IMR-90 (cell line): ENCODE measurements at regions not wholly inside any gene's neighbourhood (a gene's known extent, or its start where the extent isn't known, plus 50 kb on each side); places are given as distances from the start of the nearest gene placed in this dataset.
A peak's percentile ranks its signal among the peaks of the same experiment; 100 is the strongest.

Experiments used
- ATAC-seq: fragments of 200-7000 bp; cut with Tn5 transposase; 2 replicates; pipeline ENCODE4 v1.9.1; 2020; ENCODE audit warnings: low read depth, mild to moderate bottlenecking, moderate library complexity
- BruUV-seq: library from RNA; stranded (reverse); fragments of 400-500 nt; replicated peaks from 2 replicates; lab custom pipeline; 2021; lab: Mats Ljungman, UMichigan
- CTCF ChIA-PET: fragments of 300-600 bp; formaldehyde crosslinking; extraction: SDS; loops from one replicate; lab custom pipeline; 2021; ENCODE audit warnings: antibody characterized with exemption; lab: Yijun Ruan, JAX
- POLR2A ChIA-PET: fragments of 300-600 bp; sonication (Branson Sonifier 250); formaldehyde crosslinking; loops from one replicate; lab custom pipeline; 2022; ENCODE audit warnings: antibody characterized with exemption; ENCODE audit not compliant: unreplicated experiment; lab: Charles Lee
- DNase-seq: peaks from one replicate; pipeline ENCODE4 v3.0.0; 2013
- H2AFZ ChIP-seq: replicated peaks from 2 replicates; pipeline ENCODE3; 2013; ENCODE audit warnings: low read length, mild to moderate bottlenecking; ENCODE audit not compliant: poor library complexity
- H2AK5ac ChIP-seq: 2 replicates; pipeline ENCODE4 v1.6.1; 2013; ENCODE audit warnings: low read depth, low read length, inconsistent platforms
- H2AK9ac ChIP-seq: replicated peaks from 2 replicates; pipeline ENCODE3; 2013; ENCODE audit warnings: mild to moderate bottlenecking, low read depth, low read length, moderate library complexity; ENCODE audit not compliant: poor library complexity
- H2BK120ac ChIP-seq: 2 replicates; pipeline ENCODE4 v1.6.1; 2013; ENCODE audit warnings: low read depth, low read length, inconsistent platforms
- H2BK15ac ChIP-seq: 3 replicates; pipeline ENCODE4 v1.6.1; 2013; ENCODE audit warnings: low read depth, low read length, inconsistent platforms
- H2BK20ac ChIP-seq: 2 replicates; pipeline ENCODE4 v1.6.1; 2013; ENCODE audit warnings: low read depth, mild to moderate bottlenecking, inconsistent platforms, low read length, moderate library complexity
- H2BK5ac ChIP-seq: 2 replicates; pipeline ENCODE4 v1.6.1; 2013; ENCODE audit warnings: mild to moderate bottlenecking, low read depth, low read length, inconsistent platforms; ENCODE audit not compliant: poor library complexity, severe bottlenecking
- H3K14ac ChIP-seq: replicated peaks from 2 replicates; pipeline ENCODE4 v1.6.1; 2013; ENCODE audit warnings: low read depth, low read length, inconsistent platforms
- H3K18ac ChIP-seq: 2 replicates; pipeline ENCODE4 v1.6.1; 2013; ENCODE audit warnings: low read depth, low read length, control low read depth
- H3K23ac ChIP-seq: 2 replicates; pipeline ENCODE4 v1.6.1; 2013; ENCODE audit warnings: low read depth, low read length, inconsistent platforms
- H3K27ac ChIP-seq: 2 replicates; pipeline ENCODE4 v1.5.1; 2013; ENCODE audit warnings: mild to moderate bottlenecking, control low read depth, low read length; ENCODE audit not compliant: insufficient read depth
- H3K27me3 ChIP-seq: 2 replicates; pipeline ENCODE4 v1.6.1; 2013; ENCODE audit warnings: low read length; ENCODE audit not compliant: control insufficient read depth, insufficient read depth
- H3K36me3 ChIP-seq: 2 replicates; pipeline ENCODE4 v1.6.1; 2013; ENCODE audit warnings: low read length, mixed read lengths; ENCODE audit not compliant: control insufficient read depth, insufficient read depth
- H3K4ac ChIP-seq: 2 replicates; pipeline ENCODE4 v1.6.1; 2013; ENCODE audit warnings: low read depth, low read length, inconsistent platforms
- H3K4me1 ChIP-seq: 2 replicates; pipeline ENCODE4 v1.6.1; 2013; ENCODE audit warnings: low read length, mixed read lengths; ENCODE audit not compliant: control insufficient read depth, insufficient read depth
- H3K4me2 ChIP-seq: 2 replicates; pipeline ENCODE4 v1.6.1; 2013; ENCODE audit warnings: low read depth, mild to moderate bottlenecking, control low read depth, low read length, moderate library complexity
- H3K4me3 ChIP-seq: 2 replicates; pipeline ENCODE4 v1.5.1; 2013; ENCODE audit warnings: low read depth, mild to moderate bottlenecking, control low read depth, low read length, moderate library complexity; ENCODE audit not compliant: insufficient read depth
- H3K56ac ChIP-seq: 2 replicates; pipeline ENCODE4 v1.6.1; 2013; ENCODE audit warnings: low read length, inconsistent platforms; ENCODE audit not compliant: insufficient read depth; ENCODE audit errors: extremely low read depth
- H3K79me1 ChIP-seq, 2 experiments: 2 replicates each; pipeline ENCODE4 v1.6.1; 2013; ENCODE audit warnings: low read length in 2 of 2, inconsistent platforms in 1 of 2, low read depth in 1 of 2
- H3K9ac ChIP-seq: 2 replicates; pipeline ENCODE4 v1.6.1; 2013; ENCODE audit warnings: low read depth, low read length, control low read depth
- H3K9me1 ChIP-seq: 2 replicates; pipeline ENCODE4 v1.6.1; 2013; ENCODE audit warnings: low read length, inconsistent platforms; ENCODE audit not compliant: insufficient read depth
- H3K9me3 ChIP-seq: 2 replicates; pipeline ENCODE4 v1.6.1; 2013; ENCODE audit warnings: low read length; ENCODE audit not compliant: control insufficient read depth, insufficient read depth
- H4K20me1 ChIP-seq: 2 replicates; pipeline ENCODE4 v1.6.1; 2013; ENCODE audit warnings: low read length, inconsistent platforms; ENCODE audit not compliant: insufficient read depth
- H4K5ac ChIP-seq: 2 replicates; pipeline ENCODE4 v1.6.1; 2013; ENCODE audit warnings: mild to moderate bottlenecking, low read depth, low read length, control low read depth
- H4K8ac ChIP-seq, 2 experiments: 2 replicates each; pipeline ENCODE4 v1.6.1; 2013; ENCODE audit warnings: low read depth in 2 of 2, low read length in 2 of 2, control low read depth in 1 of 2, inconsistent platforms in 1 of 2
- H4K91ac ChIP-seq: 2 replicates; pipeline ENCODE4 v1.6.1; 2013; ENCODE audit warnings: low read depth, low read length, inconsistent platforms; ENCODE audit not compliant: insufficient read depth
- BHLHE40 ChIP-seq: fragments of 150-350 bp; IDR thresholded peaks from 2 replicates; pipeline ENCODE4 v1.6.1; 2016; ENCODE audit warnings: mild to moderate bottlenecking, low read depth, low read length
- CEBPB ChIP-seq: IDR thresholded peaks from 2 replicates; pipeline ENCODE4 v1.6.1; 2012; ENCODE audit warnings: low read depth, low read length, improper control_type of control experiment
- ELK1 ChIP-seq: fragments of 150-350 bp; IDR thresholded peaks from 2 replicates; pipeline ENCODE4 v1.6.1; 2016; ENCODE audit warnings: low read depth, mild to moderate bottlenecking, low read length, moderate library complexity, borderline replicate concordance
- FOS ChIP-seq: fragments of 150-350 bp; IDR thresholded peaks from 2 replicates; pipeline ENCODE4 v1.6.1; 2016; ENCODE audit warnings: low read depth, low read length
- MAFK ChIP-seq: IDR thresholded peaks from 2 replicates; pipeline ENCODE4 v1.6.1; 2012; ENCODE audit warnings: low read depth, low read length, improper control_type of control experiment
- MAZ ChIP-seq: IDR thresholded peaks from 2 replicates; pipeline ENCODE4 v1.6.1; 2012; ENCODE audit warnings: low read depth, mild to moderate bottlenecking, low read length, improper control_type of control experiment, moderate library complexity, borderline replicate concordance
- MXI1 ChIP-seq: IDR thresholded peaks from 2 replicates; pipeline ENCODE4 v1.6.1; 2012; ENCODE audit warnings: low read depth, mild to moderate bottlenecking, low read length, moderate library complexity, borderline replicate concordance
- NFE2L2 ChIP-seq: fragments of 150-350 bp; IDR thresholded peaks from 2 replicates; pipeline ENCODE4 v1.6.1; 2016; ENCODE audit warnings: low read depth, mild to moderate bottlenecking, low read length
- POLR2A ChIP-seq: IDR thresholded peaks from 2 replicates; pipeline ENCODE4 v1.6.1; 2012; ENCODE audit warnings: mild to moderate bottlenecking, low read depth, low read length
- RAD21 ChIP-seq: IDR thresholded peaks from 2 replicates; pipeline ENCODE4 v1.6.1; 2012; ENCODE audit warnings: low read length, improper control_type of control experiment
- RCOR1 ChIP-seq: IDR thresholded peaks from 2 replicates; pipeline ENCODE4 v1.6.1; 2012; ENCODE audit warnings: mild to moderate bottlenecking, low read length, improper control_type of control experiment; ENCODE audit not compliant: insufficient replicate concordance
- RFX5 ChIP-seq: IDR thresholded peaks from 2 replicates; pipeline ENCODE4 v1.8.0; 2012; ENCODE audit warnings: low read depth, mild to moderate bottlenecking, low read length, moderate library complexity
- SMC3 ChIP-seq: fragments of 150-350 bp; IDR thresholded peaks from 2 replicates; pipeline ENCODE4 v1.6.1; 2016; ENCODE audit warnings: low read depth, mild to moderate bottlenecking, antibody characterized with exemption, low read length, moderate library complexity
- WGBS, 2 experiments: methylation state at CpG; one replicate each; pipeline versions ENCODE4 v1.1.5 to v1.1.7; 2013; ENCODE audit warnings: missing lambda C conversion rate in 2 of 2; ENCODE audit not compliant: insufficient read length in 1 of 2; ENCODE audit errors: extremely low coverage in 2 of 2; 5-methylcytosine and 5-hydroxymethylcytosine counted together
- dilution Hi-C: fragments of 300-500 bp; cut with HindIII; formaldehyde crosslinking; loops from one replicate; pipeline ENCODE4 v1.14.3; 2018; ENCODE audit warnings: low sequenced_read_pairs; ENCODE audit not compliant: unreplicated experiment
- in situ Hi-C: fragments of 300-500 bp; cut with MboI; formaldehyde crosslinking; loops from 3 replicates; pipeline ENCODE4 v1.14.3; 2019; ENCODE audit warnings: low sequenced_read_pairs, inconsistent platforms, mixed read lengths
- intact Hi-C: fragments of 100-400 bp; cut with micrococcal nuclease; formaldehyde crosslinking; loops from 2 replicates; pipeline ENCODE4 v1.10.0; 2022
- TF ChIP-seq, protein P1 (sequence below): fragments of 150-350 bp; IDR thresholded peaks from 2 replicates; pipeline ENCODE4 v1.6.1; 2017; ENCODE audit warnings: mild to moderate bottlenecking, antibody characterized with exemption, low read length, low read depth
- TF ChIP-seq, protein P2 (sequence below): conservative IDR thresholded peaks from 2 replicates; pipeline ENCODE4 v1.5.1; 2012; ENCODE audit warnings: mild to moderate bottlenecking, low read depth, low read length, improper control_type of control experiment

- Histone ChIP-seq H2AK5ac (no peak overlapping the region), H4K5ac (no peak overlapping the region), H2BK5ac (no peak overlapping the region), H3K9ac (no peak overlapping the region), H3K4ac (no peak overlapping the region), H3K18ac (no peak overlapping the region), H2BK20ac (no peak overlapping the region), H3K79me1 (no peaks in the 10 kb centered on the region), H3K4me2 (peak overlapping the region; percentile 66), H2AFZ (no peak overlapping the region), H3K27me3 (no peaks in the 10 kb centered on the region), H2AK9ac (no peak overlapping the region), H2BK120ac (no peak overlapping the region), H3K27ac (no peak overlapping the region), H3K4me1 (no peaks in the 10 kb centered on the region), H3K56ac (no peak overlapping the region), H3K23ac (no peak overlapping the region), H3K36me3 (no peaks in the 10 kb centered on the region), H3K9me3 (no peaks in the 10 kb centered on the region), H4K91ac (no peak overlapping the region), H3K14ac (no peak overlapping the region), H3K9me1 (no peaks in the 10 kb centered on the region), H2BK15ac (no peak overlapping the region), H4K20me1 (no peaks in the 10 kb centered on the region), H3K4me3 (no peak overlapping the region), H4K8ac (no peak overlapping the region; a peak in 1 of 4 replicates)
- WGBS, 2 experiments: 76% methylated on average over 3 of the region's 6 CpGs; no CpG with 5 or more reads in 1 of the 2 experiments
- ATAC-seq: no peak; the same call in 1 of the 2 replicates
- intact Hi-C loops: no loop called here
- in situ Hi-C loops: no loop called here
- no TSS peak for BruUV-seq
- ChIA-PET POLR2A (no interaction called here), CTCF (no interaction called here)
- DNase-seq: no peak
- dilution Hi-C loops: no loop called here
- TF ChIP-seq RCOR1 (no peak), CEBPB (no peak), MAZ (no peak), POLR2A (no peak), NFE2L2 (no peak), MAFK (no peak), SMC3 (no peak), RFX5 (no peak), ELK1 (no peak), RAD21 (no peak), BHLHE40 (no peak), FOS (no peak), MXI1 (no peak)
- TF ChIP-seq, protein P1, sequence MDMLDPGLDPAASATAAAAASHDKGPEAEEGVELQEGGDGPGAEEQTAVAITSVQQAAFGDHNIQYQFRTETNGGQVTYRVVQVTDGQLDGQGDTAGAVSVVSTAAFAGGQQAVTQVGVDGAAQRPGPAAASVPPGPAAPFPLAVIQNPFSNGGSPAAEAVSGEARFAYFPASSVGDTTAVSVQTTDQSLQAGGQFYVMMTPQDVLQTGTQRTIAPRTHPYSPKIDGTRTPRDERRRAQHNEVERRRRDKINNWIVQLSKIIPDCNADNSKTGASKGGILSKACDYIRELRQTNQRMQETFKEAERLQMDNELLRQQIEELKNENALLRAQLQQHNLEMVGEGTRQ: no peak
- TF ChIP-seq, protein P2, sequence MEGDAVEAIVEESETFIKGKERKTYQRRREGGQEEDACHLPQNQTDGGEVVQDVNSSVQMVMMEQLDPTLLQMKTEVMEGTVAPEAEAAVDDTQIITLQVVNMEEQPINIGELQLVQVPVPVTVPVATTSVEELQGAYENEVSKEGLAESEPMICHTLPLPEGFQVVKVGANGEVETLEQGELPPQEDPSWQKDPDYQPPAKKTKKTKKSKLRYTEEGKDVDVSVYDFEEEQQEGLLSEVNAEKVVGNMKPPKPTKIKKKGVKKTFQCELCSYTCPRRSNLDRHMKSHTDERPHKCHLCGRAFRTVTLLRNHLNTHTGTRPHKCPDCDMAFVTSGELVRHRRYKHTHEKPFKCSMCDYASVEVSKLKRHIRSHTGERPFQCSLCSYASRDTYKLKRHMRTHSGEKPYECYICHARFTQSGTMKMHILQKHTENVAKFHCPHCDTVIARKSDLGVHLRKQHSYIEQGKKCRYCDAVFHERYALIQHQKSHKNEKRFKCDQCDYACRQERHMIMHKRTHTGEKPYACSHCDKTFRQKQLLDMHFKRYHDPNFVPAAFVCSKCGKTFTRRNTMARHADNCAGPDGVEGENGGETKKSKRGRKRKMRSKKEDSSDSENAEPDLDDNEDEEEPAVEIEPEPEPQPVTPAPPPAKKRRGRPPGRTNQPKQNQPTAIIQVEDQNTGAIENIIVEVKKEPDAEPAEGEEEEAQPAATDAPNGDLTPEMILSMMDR: no peak
Measured at GRCh38 chr6:127397729-127398630, 54.6 kb upstream of the ECHDC1 start.
